HUDEP-2 (cell line): ENCODE measurements at regions not wholly inside any gene's neighbourhood (a gene's known extent, or its start where the extent isn't known, plus 50 kb on each side); places are given as distances from the start of the nearest gene placed in this dataset.
"Not testable (repeated sequence)": the region's sequence is repeated elsewhere in the genome, so short reads cannot be mapped to it uniquely, and the experiment has no call there.

Experiments
- DNase-seq, 76 experiments: peaks; one replicate each; lab custom pipeline; 2025; ENCODE audit not compliant: unreplicated experiment in 76 of 76; lab: John Stamatoyannopoulos, UW

- DNase-seq = no peak
Measured at GRCh38 chr7:24428676-24429075, 144.6 kb upstream of the PALS2 start.

GRCh38 chr7:24432677-24433076 is 140.6 kb upstream of the PALS2 start:
- DNase-seq = no peak

DNA sequence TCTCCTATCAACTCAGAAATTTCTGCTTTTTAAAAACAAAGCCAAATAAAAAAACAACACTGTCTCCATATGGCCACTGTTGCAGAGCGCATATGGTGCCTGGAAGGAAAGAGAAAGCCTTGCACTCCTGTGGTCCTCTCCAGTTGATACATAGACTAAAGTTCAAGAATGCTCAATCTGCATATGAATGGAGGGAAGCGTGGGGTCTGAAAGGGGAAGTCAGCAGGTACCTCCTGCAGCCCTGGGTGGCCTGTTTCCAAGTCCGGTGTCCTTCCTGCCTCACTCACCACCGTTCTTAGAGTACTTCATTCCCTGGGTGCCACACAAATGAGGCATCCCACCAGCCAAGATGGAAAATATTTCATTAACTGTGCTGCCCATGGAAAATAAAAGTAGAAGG is 138.3 kb upstream of the PALS2 start:
- no peak for DNase-seq

GRCh38 chr7:24436131-24436920 is 136.9 kb upstream of the PALS2 start:
- DNase-seq = no peak

DNA sequence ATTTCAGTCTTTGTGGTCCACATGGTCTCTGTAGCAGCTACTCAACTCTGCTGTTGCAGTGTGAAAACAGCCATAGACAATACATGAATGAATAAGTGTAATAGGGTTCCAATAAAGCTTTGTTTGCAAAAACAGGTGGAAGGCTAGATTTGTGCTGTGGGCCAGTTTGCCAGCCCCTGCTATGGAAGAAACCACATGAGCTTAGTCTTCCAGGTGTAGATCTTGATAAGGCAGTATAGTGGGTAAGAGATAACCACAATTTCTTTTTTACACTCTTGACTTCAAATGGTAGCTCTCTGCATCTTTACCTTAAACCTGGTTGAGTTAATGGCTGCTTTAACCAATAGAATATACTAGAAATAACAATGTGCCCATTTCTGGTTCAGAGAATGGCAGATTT is 135.0 kb upstream of the PALS2 start:
- DNase-seq = no peak

DNA sequence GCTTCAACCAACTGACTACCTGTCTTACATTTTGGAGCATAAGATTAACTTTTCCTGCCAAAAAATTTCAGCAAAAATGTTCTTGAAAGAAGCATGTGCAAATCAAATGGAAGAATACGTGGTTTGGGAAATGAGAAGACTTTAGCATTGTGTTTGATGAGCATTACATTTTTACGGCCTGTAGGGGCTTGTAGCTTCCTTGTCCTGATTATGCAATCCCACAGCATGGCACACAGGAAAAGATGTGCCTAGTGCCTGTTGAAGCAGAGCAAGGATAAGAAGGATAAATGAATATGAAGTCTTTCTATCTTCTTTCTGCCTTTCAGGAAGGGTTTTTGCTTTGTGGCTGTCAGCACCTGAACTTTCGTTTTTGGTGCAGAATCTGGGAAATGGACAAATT is 134.1 kb upstream of the PALS2 start:
- DNase-seq = not testable (repeated sequence)

- DNase-seq = no peak
Measured at GRCh38 chr7:24440892-24441291, 132.4 kb upstream of the PALS2 start.

DNA sequence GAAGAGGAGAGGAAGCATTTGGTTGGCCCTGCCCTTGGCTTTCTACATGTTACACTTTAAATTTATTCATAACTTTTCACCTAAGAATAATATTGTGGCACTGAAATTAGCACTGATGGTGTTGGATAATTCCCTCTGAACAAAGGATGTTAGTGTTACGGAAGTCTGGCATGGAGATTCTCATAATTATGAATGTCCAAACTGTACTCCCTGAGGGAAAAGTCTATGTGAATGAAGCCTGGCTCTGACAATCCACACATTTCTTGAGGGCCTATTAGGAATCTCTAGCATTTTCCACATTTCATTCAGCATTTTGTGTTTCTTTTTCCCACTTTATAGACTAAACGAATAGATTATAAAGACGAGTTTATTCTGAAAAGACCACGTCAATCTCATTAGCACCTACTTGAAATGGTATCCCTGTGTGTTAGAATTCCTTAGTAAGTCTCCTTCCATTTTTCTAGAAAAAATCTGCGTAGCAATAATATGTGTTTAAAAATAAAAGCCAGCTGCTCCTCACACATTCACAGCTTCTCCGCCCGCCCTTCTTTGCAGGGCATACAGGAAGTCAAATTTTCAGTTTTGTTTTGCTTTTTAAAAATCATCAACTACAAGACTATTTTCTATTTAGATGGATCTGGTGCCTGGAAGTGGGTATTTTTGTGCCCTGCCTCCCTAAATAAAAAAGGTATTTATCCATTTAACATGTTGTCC is 131.8 kb upstream of the PALS2 start:
- DNase-seq = no peak

- DNase-seq = no peak
Measured at GRCh38 chr7:24442170-24442777, 131.0 kb upstream of the PALS2 start.

DNA sequence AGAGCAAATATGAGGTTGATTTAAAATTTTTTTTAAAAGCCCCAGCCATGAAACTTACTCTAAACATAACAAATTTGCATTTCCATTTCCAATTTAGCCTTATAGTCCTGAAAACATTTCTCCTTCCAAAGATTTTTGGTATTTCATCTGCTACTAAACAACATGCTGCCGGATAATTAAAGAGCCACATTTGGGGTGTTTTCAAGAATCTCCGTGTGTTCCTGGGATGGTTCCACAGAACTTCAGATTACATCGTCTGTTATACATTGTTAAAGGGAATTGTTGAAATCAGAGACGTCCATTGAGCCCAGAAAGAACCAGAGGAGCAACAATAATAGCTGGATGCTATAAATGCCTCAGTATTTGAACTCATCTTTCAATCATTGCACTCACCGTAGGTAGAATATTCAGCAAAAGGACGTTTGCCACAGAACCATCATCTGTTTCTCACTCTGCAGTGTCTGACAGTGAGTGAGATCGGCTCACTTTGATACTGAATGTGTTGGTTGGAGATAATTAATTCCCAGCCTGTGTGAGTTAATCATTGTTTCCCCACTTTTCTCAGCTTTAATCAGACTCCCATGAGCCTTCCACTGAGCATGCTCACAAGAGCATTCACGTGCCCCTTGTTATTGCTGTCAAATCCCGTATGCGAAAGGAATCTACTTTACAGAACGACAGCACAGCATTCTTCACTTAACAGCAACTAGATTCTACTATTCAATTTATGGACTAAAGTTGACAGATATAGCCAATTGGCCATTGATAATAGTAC is 128.4 kb upstream of the PALS2 start:
- DNase-seq = no peak

DNA sequence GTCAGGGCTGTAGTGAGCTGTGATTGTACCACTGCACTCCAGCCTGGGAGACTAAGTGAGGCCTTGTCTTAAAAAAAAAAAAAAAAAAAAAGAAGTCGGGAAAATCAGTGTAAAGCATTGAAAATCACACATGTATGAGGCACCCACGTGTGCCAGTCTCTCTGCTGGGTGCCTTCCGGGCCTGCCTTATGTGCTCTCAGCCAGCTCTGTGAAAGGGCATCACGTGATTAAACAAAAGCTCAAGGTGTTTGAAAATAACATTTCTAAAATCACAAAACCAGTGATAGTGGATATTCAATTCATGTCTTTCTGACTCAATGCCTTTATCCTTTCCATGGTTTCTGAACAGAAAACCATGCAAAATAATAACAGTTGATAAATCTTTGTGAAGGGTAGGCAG is 125.2 kb upstream of the PALS2 start:
- DNase-seq = no peak

GRCh38 chr7:24449416-24449815 is 123.8 kb upstream of the PALS2 start:
- DNase-seq = not testable (repeated sequence)

DNA sequence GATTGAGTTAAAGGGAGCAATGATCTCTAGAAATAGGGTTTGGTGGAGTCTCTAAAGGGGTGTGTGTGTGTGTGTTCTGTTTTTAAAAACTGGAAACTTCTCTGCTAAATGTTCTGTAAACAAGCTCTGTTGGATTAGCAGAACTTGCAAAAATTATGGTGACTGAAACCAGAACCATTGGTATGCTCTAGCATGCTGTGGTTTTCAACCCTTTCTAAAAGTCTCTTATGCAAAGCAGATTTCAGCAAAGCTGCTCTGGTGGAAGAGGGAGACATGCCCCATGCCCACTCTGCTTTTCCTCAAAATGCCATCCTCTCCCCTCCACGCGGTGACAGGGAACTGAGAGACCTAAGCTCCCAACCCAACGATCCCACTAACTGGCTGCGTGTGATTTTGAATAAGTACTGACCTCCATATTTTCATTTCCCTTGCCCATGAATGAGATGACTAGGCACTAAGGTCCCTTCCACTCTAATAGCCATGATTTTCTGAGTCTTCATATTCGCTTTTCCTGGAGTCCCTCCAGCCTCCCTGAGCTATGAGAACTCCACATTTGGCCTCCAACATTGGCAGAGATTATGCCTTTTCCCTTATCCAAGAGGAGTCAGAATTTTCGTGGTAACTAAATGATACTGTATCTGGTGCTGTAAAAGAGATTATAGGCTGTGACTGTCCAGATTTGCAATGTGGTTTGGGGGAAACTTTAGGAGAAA is 117.3 kb upstream of the PALS2 start:
- DNase-seq = no peak

GRCh38 chr7:24456526-24457218 is 116.6 kb upstream of the PALS2 start:
- no peak for DNase-seq

- no peak for DNase-seq
Measured at GRCh38 chr7:24457219-24457558, 116.1 kb upstream of the PALS2 start.

GRCh38 chr7:24462117-24462516 is 111.1 kb upstream of the PALS2 start:
- no peak for DNase-seq

DNA sequence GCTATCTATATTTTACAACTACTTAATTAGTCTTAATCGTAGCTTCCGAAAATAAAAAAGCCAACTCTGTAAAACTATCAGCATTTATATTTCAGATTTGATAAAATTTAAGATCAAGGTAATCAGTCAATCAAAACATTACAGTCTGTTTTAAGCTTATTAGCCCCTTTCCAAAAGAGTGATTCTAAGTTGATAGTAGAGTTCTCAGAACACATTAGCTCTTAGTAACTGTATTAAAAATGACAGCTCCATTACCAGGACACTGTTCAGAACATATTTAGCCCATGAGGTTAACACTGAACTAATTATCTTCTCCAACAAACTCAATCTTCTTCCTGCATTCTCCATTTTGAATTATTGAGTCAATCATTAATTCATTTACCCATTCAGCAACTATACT is 110.3 kb upstream of the PALS2 start:
- DNase-seq = no peak

GRCh38 chr7:24463474-24463873 is 109.8 kb upstream of the PALS2 start:
- DNase-seq = no peak

DNA sequence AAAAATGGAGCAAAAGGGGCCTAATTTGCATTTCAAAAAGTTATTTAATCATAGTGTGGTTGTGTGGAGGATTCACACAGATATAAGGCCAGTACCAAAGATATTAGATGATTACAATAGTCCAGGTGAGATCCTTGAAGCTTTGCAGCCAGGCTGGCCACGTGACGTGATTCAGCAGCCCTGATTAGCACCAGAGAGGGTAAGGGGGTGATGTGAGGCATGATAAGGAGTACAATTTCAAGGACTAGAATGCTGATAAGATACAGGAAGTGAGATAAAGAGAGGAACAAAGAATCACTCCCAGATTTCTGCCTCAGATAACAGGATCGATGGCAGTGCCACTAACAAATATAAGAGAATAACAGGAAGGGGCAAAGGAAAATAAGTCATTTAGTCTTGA is 108.4 kb upstream of the PALS2 start:
- no peak for DNase-seq

DNA sequence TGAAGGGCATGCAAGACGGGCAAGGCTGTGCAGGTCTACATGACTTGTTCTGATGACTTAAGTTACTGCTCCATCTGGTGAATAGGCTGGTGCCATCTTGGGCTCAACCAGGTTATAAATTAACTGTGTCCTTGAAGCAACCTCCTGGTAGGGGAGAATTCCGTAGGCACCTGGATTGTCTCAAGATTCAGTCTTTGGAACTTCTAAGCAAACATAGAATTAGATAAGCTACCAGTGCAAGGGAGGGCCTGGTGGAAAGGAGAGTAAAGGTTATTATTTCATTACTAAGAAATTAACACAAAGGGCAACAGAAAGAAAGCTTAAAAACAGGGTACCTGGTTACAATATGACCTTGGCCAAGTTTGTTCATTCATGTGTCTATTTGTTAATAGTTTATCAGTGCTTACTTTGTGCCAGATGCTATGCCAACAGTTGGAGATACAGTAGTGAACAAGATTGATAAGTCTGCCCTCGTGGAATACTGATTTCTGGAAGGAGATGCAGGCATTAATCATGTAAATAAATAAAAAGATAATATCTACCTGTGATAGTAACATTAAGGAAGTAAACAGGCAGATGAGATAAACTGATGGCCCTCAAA is 107.0 kb upstream of the PALS2 start:
- DNase-seq = no peak
